DND-41 (cell line): ENCODE measurements at regions not wholly inside any gene's neighbourhood (a gene's known extent, or its start where the extent isn't known, plus 50 kb on each side); places are given as distances from the start of the nearest gene placed in this dataset.

Experiments used
- ATAC-seq: fragments of 200-7000 bp; cut with Tn5 transposase; 3 replicates; pipeline ENCODE4 v1.9.1; 2021; ENCODE audit warnings: low read depth; ENCODE audit not compliant: insufficient read depth
- DNase-seq: peaks from one replicate; pipeline ENCODE4 v3.0.0-alpha.2; 2020
- H2AFZ ChIP-seq: 2 replicates; pipeline ENCODE4 v1.6.0; 2012; ENCODE audit warnings: low read depth, low read length
- H3K27ac ChIP-seq: 2 replicates; pipeline ENCODE4 v1.5.1; 2012; ENCODE audit warnings: low read length, inconsistent platforms
- H3K27me3 ChIP-seq: fragments of 200-600 bp; sonication (generic); 2 replicates; pipeline ENCODE4 v1.6.0; 2012; ENCODE audit warnings: low read length, mild to moderate bottlenecking, inconsistent platforms; ENCODE audit not compliant: insufficient read depth, poor library complexity
- H3K36me3 ChIP-seq: 2 replicates; pipeline ENCODE4 v1.5.1; 2012; ENCODE audit warnings: low read length, inconsistent platforms; ENCODE audit not compliant: insufficient read depth
- H3K4me1 ChIP-seq: 2 replicates; pipeline ENCODE4 v1.5.1; 2012; ENCODE audit warnings: mild to moderate bottlenecking, low read length; ENCODE audit not compliant: insufficient read depth
- H3K4me2 ChIP-seq: 2 replicates; pipeline ENCODE4 v1.6.0; 2012; ENCODE audit warnings: mild to moderate bottlenecking, moderate library complexity, low read length, inconsistent platforms; ENCODE audit not compliant: insufficient read depth
- H3K4me3 ChIP-seq, 2 experiments: fragments of 200-600 bp in 1 of 2; shearing (Covaris generic) in 1 of 2; 2 replicates each; pipeline ENCODE4 v1.5.1; 2012 to 2016; ENCODE audit warnings: inconsistent platforms in 2 of 2, low read length in 2 of 2, mild to moderate bottlenecking in 2 of 2, low read depth in 1 of 2, moderate library complexity in 1 of 2
- H3K79me2 ChIP-seq: 2 replicates; pipeline ENCODE4 v1.6.0; 2012; ENCODE audit warnings: low read length, inconsistent platforms; ENCODE audit not compliant: insufficient read depth
- H3K9ac ChIP-seq: 2 replicates; pipeline ENCODE4 v1.6.0; 2012; ENCODE audit warnings: low read depth, mild to moderate bottlenecking, inconsistent platforms, low read length, moderate library complexity
- H3K9me3 ChIP-seq: 2 replicates; pipeline ENCODE4 v1.5.1; 2012; ENCODE audit warnings: low read length, moderate library complexity, mild to moderate bottlenecking, inconsistent platforms; ENCODE audit not compliant: insufficient read depth, severe bottlenecking
- H4K20me1 ChIP-seq: 2 replicates; pipeline ENCODE4 v1.6.0; 2012; ENCODE audit warnings: low read length; ENCODE audit not compliant: insufficient read depth
- CTCF ChIP-seq: IDR thresholded peaks from 2 replicates; pipeline ENCODE4 v1.5.1; 2012; ENCODE audit warnings: borderline replicate concordance, low read length, moderate library complexity, mild to moderate bottlenecking; ENCODE audit not compliant: poor library complexity, severe bottlenecking; ENCODE audit errors: extremely low read depth
- EZH2 ChIP-seq: IDR thresholded peaks from 3 replicates; pipeline ENCODE4 v1.6.1; 2012; ENCODE audit warnings: borderline replicate concordance, low read depth, mild to moderate bottlenecking, moderate library complexity, low read length, inconsistent platforms; ENCODE audit not compliant: severe bottlenecking

- no peaks in the 10 kb centered on the region for H4K20me1 ChIP-seq
- no peak overlapping the region for H3K4me2 ChIP-seq
- H2AFZ ChIP-seq, result 0 out of 2 replicates have a peak overlapping the region, but pooled peaks have one; percentile 36
- TF ChIP-seq CTCF (no peak), EZH2 (no peak)
- no peaks in the 10 kb centered on the region for H3K36me3 ChIP-seq
- H3K27ac ChIP-seq, result no peak overlapping the region
- DNase-seq (no peak), ATAC-seq (peak; percentile 70)
- no peak overlapping the region for H3K4me3 ChIP-seq
- no peaks in the 10 kb centered on the region for H3K79me2 ChIP-seq
- peaks cover 24% of the 10 kb centered on the region for H3K4me1 ChIP-seq
- no peaks in the 10 kb centered on the region for H3K9me3 ChIP-seq
- H3K27me3 ChIP-seq, result no peaks in the 10 kb centered on the region
- H3K9ac ChIP-seq, result no peak overlapping the region
These were observed 361.7 kb upstream of the ACVR2A start for GRCh38 chr2:147482916-147483669.

- H3K4me2 ChIP-seq, result no peak overlapping the region
- no peak overlapping the region for H3K4me3 ChIP-seq
- H3K9ac ChIP-seq, result no peak overlapping the region
- H4K20me1 ChIP-seq, result no peaks in the 10 kb centered on the region
- peak overlapping the region; percentile 5; the same call in 1 of the 2 replicates for H3K27ac ChIP-seq
- no peaks in the 10 kb centered on the region for H3K27me3 ChIP-seq
- TF ChIP-seq CTCF (no peak), EZH2 (no peak)
- ATAC-seq, result peak; percentile 72
- peak overlapping the region; percentile 21; the same call in 1 of the 2 replicates for H2AFZ ChIP-seq
- DNase-seq, result no peak
- H3K36me3 ChIP-seq, result no peaks in the 10 kb centered on the region
- no peaks in the 10 kb centered on the region for H3K79me2 ChIP-seq
- no peaks in the 10 kb centered on the region for H3K9me3 ChIP-seq
- peaks cover 24% of the 10 kb centered on the region for H3K4me1 ChIP-seq
These were observed 362.5 kb upstream of the ACVR2A start for GRCh38 chr2:147482111-147482895.

- no peak for TF ChIP-seq CTCF
- TF ChIP-seq EZH2, result no peak
- Histone ChIP-seq H4K20me1 (no peaks in the 10 kb centered on the region), H3K9ac (no peak overlapping the region), H3K9me3 (no peaks in the 10 kb centered on the region), H3K27me3 (no peaks in the 10 kb centered on the region), H3K4me1 (peaks cover 24% of the 10 kb centered on the region), H2AFZ (no peak overlapping the region), H3K36me3 (no peaks in the 10 kb centered on the region), H3K4me3 (no peak overlapping the region), H3K27ac (no peak overlapping the region), H3K4me2 (no peak overlapping the region), H3K79me2 (no peaks in the 10 kb centered on the region)
- DNase-seq, result no peak
- ATAC-seq, result no peak
These were observed 365.5 kb upstream of the ACVR2A start for GRCh38 chr2:147479358-147479757.
